ENCODE measurements at regions not wholly inside any gene's neighbourhood (a gene's known extent, or its start where the extent isn't known, plus 50 kb on each side); places are given as distances from the start of the nearest gene placed in this dataset.
"Not testable (repeated sequence)": the region's sequence is repeated elsewhere in the genome, so short reads cannot be mapped to it uniquely, and the experiment has no call there.

DNA sequence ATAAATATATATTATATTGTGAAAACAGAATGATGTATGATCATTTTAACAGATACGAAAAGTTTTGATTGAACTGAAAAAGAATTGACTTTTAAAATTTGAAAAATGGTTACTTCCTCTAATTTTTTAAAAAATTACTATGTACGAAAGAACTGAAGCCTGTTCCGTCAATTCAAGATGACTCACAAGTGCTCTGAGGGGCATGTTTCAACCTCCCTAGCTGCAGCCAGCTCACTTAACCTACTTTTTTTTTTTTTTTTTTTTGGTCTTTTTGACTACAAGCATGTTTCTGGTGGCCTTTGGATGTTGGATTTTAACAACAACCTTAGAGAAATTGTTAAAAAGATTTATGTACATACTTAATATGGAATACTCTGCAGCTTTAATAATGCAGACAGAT, 1139.3 kb downstream of the DIAPH3 start:
- no peak for DNase-seq

DNA sequence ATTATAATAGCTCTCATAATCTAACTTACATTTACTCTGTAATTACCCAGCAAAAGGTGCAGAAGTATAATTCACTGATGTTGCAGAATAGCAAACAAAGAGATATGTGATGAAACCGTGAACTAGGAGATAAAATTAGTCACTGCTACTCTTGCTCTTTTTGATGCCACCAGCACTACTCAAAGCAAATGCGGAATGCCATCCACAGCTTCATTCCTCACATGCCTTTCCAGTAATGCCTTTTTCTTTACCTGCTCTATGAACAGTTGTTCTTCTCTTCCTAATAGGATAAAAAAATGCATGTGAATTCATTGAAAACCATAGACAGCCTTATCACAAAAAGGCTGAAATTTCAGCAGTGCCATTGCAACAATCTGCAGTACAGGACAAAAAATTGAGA, 1129.5 kb downstream of the DIAPH3 start:
- DNase-seq = no peak

DNA sequence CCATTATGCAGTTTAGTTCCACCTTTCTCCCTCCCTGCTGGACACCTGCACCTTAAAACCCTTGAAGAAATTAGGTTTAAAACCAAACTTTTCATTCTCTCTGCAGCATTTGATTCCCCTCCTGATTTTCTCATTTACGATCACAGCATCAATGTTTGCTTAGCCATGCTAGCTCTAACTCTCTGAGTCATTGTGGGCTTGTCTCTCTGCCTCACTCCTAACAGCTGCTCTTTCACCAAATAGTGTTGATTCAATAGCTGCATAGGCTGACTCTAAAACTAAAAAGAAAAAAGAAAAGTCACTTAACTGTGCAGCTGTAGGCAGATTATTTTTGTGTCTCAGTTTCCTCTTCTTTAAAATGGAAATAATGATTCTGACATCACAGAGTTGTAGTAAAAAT, 1124.9 kb downstream of the DIAPH3 start:
- no peak for DNase-seq

DNA sequence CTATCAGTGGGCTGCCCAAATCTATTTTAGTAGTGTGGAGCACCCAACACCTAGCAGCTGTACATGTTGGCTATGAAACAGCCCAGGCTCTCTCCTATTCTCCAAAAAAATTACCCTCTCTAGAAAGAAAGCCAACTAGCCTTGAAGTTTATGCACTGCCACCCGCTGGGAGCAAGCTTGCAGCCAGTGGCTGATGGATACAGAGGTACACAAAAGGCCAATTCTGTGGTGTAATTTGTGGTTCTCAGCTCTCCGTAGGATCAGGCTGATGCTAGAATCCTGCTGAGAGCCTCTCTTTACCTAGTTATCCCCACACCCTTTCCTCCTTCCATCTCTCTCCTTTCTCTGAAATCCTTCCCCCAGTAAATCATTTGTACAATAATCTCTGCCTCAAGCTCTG, 1120.7 kb downstream of the DIAPH3 start:
- no peak for DNase-seq

DNA sequence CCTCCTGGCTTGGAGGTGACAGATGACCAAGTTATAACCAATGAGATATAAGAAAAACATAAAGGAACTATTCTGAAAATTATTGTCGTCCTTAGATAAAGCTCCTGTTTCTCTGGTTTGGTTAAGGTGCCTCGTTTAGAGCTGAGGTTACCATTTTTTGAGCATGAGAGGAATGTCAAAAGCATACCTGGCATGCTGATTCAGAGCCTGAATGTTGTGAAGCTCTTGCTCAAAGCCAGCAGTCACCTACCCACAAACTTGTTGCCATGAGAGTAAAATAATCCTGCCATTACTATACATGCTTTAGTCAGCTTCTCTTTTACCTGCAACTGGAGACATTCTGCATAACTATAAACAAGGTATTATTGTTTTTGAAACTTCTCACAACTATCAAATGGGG, 1116.2 kb downstream of the DIAPH3 start:
- DNase-seq = no peak

DNA sequence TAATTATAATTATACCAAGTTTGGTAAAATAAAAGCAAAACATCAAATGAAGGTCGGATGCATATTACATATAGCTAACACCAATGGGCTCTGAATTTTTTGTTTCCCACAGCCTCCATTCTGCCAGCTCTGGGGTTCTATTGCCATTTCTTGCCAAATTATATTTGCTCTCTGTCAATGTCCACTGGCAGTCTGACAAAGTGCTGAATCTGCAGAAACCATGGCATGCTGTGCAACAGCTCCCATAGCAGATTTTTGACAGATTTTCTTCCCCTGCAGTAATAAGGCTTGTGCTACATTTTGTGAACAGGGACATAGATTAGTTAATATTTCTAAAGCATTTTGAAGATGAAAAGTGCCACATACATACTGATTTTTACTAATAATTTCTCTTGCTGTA, 1102.1 kb downstream of the DIAPH3 start:
- no peak for DNase-seq

DNA sequence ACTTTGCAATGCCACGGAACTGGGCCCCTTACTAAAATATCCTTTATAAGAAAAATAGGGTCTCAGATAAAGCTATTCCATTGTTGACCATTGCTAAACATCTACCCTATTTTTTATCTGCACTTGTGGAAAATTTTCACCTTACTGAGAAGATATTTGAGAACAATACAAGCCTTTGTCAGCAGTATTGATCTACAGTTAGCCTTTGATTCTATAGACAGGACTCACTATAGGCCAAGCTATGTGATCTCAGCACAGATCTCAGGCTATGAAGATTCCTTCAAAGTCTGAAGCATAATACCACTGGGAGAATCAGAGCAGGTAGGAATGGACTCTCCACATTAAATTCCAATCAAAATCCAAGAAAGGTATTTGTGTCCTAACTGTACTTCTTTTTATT, 1099.7 kb downstream of the DIAPH3 start:
- no peak for DNase-seq

DNA sequence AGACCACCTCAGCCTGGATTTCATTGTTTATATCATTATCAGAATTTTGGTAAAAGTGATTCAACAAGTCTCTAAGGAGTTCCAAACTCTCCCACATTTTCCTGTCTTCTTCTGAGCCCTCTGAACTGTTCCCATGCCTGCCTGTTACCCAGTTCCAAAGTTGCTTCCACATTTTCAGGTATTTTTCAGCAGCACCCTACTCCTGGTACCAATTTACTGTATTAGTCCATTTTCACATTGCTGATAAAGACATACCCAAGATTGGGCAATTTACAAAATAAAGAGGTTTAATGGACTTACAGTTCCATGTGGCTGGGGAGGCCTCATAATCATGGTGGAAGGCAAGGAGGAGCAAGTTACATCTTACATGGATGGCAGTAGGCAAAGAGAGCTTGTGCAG, 1087.3 kb downstream of the DIAPH3 start:
- not testable (repeated sequence) for DNase-seq

DNA sequence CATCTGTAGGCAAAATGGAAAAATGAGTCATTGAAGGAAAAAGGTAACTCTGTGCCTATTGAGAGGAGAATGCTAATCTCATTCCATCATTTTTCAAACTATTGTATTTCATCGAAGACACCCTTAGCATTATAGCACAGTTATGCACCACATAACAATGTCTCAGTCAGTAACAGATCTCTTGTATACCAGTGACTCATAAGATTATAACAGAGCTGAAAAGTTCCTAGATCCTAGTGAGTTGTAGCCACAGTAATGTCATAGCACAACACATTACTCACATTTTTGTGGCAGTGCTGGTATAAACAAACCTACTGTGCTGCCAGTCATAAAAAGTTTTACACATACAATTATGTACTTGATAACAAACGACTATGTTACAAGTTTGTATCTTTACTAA, 1077.6 kb downstream of the DIAPH3 start:
- no peak for DNase-seq

DNA sequence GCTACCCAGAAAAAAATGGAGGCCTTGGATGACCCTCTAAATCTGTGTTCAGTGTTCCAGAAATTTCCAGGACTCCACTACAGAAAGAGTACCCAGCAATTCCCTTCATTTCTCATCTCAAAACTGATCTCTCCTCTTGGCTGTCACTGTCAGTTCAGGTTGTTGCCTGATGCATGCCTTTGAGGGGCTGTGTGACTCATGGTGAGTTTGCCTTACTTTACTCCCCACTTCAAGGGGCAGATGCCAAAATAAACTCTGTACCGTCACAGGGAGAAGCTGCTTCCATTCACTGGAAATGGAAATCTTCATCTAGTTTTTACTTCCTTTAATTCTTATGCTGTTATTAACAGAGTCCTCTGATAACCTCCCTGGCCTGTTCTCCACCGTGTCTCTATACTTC, 1075.0 kb downstream of the DIAPH3 start:
- no peak for DNase-seq

DNA sequence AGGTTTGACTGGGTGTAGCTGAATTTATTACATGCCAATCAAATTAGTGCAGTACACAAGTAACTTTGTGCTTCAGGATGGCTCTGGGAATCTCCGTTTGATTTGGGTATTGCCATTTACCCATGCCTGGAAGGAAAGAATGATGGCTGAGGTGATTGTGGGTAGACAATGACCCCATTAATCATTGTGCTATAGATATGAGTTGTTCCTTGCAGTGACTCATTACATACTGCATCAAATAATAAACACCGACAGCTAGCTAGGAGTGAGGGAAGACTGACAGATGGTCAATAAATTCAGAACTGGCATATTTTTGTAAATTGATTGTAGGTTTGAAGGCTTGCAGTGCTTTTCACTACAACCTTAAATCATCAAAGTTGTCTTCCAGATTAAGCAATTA, 1069.5 kb downstream of the DIAPH3 start:
- DNase-seq = no peak

DNA sequence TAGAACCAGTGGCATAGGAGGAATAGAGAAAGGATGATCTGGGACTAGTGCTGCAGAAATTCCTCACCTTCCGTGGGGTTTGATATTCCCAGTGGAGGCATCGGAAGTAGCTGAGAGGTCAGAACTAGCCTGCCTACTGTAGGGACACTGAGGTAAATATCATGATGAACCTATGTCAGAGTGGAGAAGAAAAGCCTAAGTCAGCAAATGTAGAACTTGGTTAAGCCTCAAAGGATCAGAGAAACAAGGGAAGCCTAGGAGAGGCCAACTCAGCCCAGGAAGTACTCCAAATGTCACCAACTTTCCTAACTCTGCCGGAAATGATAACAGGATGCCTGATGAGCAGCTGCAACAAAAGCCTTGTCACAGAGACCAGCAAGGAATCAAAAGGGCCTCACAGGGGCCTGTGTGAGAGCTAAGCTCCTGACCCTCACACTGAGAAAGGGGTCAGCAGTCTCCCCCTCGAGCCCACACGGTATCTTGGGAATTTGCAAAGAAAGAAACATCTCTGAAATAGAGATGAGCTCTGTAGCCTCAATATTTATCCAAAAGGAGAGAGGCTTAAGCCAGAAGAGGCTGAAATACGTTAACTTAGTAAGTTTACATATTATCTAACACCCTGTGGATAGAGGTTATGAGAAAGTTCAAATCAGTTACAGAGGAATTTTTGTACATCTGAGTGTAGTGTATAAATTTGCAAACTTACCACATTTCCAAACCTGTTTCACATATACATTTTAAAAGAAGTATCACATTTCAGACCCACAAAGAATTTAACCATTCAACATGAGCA, 1064.3 kb downstream of the DIAPH3 start:
- DNase-seq = no peak

DNA sequence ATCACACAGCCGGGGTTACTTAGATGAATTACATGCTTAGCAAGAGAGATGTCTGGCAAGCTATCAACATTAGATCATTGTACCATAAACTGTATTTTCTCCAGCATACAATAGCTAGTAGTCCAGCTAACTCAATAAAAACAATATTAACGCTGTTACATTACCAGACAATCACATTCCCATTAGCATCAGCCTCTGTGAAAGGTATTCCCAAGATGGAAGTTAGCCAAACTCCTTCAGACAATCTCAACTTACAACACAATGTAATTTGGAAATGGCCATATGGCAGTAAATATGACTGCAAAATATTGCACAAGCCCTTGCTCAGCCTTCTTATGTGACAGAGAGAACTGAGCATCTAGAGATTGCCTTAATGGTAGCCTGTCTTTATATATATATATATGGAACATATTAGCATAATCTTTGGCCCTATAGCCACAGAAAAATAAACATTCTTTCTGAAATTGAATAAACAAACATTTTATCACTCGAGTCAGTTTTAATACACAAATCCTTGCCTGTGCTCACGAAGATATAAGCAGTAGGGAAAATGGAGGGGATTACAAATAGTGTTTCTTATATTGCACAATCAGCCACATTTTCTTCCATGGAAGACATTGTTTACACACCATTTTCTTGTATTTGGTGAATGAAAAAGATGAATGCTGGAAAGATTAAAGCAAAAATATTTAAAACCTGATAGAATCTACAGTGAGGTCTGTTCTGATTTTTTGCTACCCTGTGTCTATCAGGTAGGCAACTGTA, 1060.5 kb downstream of the DIAPH3 start:
- no peak for DNase-seq

DNA sequence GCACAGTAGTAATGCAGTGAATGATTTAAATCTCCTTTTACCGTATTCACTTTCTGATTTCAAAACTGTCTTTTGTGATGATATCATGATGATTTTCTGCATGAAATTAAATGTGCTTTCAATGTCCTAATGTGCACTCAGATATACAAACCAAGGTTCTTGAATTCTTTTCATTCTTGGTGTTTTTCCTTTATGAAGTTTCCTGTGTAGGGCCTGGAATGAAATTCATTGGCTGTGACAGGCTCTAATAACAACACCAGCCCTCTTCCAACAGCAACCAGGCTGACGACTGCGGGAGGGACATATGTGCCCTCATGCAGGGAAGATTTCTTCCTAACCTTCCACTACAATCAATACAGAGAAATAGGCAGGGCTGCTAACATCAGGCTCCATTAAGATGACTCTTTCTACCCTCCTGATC, 1052.0 kb downstream of the DIAPH3 start:
- no peak for DNase-seq

DNA sequence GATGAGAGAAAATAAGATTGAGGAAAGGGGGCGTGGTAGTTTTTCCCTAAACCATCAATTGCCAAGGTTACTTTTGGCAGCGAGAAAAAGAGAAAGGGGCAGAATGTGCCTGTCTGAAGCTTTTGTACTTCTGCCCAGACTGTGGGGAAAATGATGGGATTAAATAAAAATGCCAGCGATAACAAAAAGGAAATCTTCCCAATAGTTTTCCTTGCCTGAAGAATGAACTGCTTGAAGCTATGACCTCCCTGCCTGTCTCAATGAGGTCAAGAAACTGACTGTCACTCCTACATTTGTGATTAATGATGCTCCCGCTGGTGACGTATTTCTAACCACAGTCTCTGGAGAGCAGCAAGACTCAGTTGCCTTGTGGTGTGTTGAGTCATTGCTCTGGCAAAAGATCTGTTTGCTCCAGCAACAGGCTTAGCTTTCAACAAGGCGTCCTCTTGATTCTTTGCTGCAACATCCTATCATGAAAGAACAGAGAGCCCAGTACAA, 1051.5 kb downstream of the DIAPH3 start:
- no peak for DNase-seq

DNA sequence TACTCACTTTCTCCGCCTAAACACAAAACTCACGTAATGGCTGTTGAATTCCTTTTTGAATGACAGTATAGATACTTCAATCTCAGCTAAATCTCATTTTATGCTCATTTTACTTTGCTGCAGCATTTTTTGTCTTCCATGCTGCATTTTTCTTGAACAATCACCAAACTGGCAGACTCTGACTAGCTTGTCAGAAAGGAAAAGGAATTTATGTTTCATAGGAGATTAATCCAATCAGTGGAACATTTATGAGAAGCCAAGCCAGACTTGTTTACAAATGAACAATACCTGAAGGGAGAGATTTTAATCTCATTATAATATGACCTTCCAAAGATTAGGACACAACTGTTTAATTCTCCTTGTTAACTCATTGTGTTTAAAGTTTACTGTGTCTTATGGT, 1044.3 kb downstream of the DIAPH3 start:
- no peak for DNase-seq

DNA sequence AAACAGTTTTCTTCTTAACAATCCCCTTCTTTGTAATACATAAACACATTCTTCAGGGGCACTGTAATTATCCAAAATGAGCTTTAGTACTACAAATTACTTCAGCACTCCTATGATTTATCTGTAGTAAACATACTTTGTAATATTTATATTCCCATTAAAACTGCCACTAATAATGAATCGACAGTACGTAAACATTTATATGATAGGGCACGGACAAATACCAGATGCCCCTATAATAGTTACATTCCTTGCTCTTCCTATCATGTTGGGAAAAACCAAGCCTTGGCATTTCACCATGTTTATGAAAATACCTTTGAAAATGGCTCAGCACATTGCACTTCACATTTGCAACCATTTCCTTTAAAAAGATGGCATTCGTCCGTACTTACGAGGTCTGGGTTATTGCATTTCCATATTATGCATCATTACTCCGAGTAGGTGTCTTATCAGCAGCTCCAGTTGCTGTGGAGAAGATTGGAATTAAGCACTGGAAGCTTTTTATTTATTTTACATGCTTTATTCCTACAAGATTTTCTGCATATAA, 1043.4 kb downstream of the DIAPH3 start:
- DNase-seq = no peak

DNA sequence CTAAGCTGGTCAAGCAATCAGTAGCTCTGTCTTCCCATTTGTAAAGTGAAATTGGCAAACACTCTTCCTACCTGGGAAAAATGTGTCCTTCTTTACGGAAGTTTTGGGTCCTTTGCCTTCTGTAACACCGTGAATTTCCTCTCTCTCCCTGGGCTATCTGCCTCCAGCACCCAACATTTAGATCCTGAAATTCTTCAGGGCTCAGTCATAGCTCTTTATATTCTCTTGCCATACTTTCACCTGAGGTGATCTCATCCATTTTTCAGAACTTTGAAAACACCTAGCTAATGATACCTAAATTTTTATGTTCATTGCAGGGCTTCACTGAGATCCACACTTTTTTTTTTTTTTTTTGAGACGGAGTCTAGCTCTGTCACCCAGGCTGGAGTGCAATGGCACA, 1042.2 kb downstream of the DIAPH3 start:
- DNase-seq = no peak

DNA sequence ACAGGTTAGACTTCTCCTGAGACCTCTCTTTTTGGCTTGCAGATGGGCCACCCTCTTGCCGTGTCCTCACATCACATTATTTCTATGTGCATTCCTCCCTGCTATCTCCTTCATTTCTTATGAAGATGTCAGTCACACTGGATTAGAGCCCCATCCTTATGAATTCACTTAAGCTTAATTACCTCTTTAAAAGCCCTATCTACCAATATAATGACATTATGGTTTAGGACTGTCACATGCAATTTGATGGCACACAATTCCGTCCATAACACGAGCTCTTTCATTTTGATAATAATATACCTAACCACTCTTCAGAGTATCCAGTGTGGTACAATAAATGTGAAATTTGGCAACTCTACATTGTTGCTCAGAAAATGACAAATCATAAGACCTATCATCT, 1037.3 kb downstream of the DIAPH3 start:
- DNase-seq = no peak

DNA sequence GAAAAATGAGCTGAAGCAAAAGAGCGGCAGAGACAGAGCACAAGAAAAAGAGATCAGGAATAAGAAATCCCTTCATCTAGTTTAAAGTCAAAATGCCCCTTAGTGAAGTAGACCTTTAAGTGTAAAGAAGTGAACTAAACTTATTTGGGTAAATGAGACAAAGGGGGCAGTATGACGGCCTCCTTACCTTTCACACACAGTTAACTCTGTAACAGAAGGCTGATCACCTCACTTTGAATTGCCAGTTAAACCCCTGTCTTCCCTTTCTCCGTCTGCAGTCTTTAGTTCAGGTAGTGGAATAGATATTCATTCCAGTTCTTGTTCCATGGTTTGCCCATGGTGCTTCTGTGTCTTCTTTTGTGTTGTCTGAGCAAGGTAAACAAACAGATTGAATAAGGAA, 1029.8 kb downstream of the DIAPH3 start:
- no peak for DNase-seq

DNA sequence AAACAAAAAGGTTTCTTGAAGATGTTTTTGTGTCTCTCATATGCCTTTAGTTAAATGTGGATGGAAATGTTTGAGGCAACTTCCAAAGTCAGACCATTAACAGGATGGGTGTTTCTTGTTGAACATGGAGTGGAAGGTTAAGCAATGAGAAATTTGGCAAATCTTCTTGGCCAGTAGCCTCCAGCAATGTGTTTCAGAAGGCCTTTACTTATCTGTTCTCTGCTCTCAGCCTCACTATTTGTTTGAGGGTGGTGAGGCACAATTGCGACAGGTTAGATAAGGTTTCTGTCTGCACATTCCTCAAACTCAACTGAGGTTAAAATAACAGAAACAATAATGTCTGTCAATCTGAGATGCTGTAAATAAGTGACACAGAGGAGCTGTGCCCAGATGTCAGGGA, 1019.0 kb downstream of the DIAPH3 start:
- DNase-seq = no peak

DNA sequence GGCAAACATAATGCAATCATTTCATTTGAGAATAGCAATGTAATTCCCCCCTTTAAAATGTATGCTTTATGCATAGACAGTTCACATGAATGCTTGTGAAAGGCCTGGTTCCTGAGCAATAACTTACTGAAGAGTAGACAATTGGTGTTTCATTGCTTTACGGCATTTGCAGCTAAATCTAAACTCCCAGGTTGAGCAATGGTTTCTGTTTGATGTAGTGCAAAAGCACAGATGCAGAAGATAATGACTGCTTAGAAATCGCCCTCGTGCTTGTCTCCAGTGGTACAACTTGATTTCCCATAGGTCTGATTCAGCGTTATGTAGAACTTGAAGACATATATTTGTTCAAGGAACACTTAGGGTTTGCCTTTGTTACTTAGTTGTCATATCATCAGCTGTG, 1018.3 kb downstream of the DIAPH3 start:
- no peak for DNase-seq

DNA sequence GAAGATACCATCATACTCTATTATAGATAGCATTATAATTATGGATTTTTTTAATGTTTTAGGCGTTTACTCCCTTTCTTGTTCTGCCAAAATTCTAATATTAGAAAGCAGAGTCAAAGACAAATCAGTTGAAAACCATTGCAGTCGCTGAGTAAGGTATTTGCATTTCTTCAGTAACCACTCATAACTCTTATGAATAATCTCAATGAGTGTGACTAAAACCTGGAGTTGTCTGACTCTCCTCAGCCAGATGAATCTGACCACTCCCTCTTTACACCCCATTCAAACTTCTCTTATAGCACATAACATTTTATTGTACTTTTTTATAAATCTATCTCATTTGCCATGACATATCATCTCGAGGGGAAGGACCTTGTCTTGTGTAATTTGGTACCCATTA, 1006.5 kb downstream of the DIAPH3 start:
- no peak for DNase-seq

DNA sequence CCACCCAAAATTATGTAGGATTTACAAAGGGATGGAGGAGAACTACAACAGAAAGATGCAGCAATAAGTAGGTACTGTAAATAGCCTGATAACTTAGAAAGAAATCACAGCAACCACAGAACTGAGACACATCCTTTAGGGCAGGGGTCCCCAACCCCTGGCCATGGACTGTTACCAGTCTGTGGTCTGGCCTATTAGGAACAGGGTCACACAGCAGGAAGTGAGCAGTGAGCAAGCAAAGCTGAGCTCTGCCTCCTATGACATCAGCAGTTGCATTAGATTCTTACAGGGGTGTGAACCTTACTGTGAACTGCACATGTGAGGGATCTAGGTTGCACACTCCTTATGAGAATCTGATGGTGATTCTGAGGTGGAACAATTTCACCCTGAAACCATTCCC, 997.6 kb downstream of the DIAPH3 start:
- DNase-seq = no peak
